Activated CD4-positive, alpha-beta memory T cell treated with anti-CD3 and anti-CD28 coated beads, Interleukin-2, amount 10 ng/mL, durations not matched to agents 7 days and 5 days (primary cell): ENCODE measurements at regions not wholly inside any gene's neighbourhood (a gene's known extent, or its start where the extent isn't known, plus 50 kb on each side); places are given as distances from the start of the nearest gene placed in this dataset.
"Not testable (repeated sequence)": the region's sequence is repeated elsewhere in the genome, so short reads cannot be mapped to it uniquely, and the experiment has no call there.

Source experiments
- CTCF ChIA-PET: fragments of 350-600 bp; sonication (Branson Sonifier 250); formaldehyde crosslinking; loops from one replicate; lab custom pipeline; 2021; ENCODE audit warnings: antibody characterized with exemption, inconsistent platforms; lab: Charles Lee
- POLR2A ChIA-PET: fragments of 350-600 bp; sonication (Branson Sonifier 250); formaldehyde crosslinking; loops from one replicate; lab custom pipeline; 2021; ENCODE audit warnings: antibody characterized with exemption; lab: Charles Lee
- DNase-seq: peaks from one replicate; pipeline ENCODE4 v3.0.0-alpha.2; 2020
- H3K27ac Mint-ChIP-seq: one replicate; pipeline ENCODE4 v1.8.0; 2021; ENCODE audit warnings: mild to moderate bottlenecking, mixed read lengths
- H3K27me3 Mint-ChIP-seq: one replicate; pipeline ENCODE4 v1.8.0; 2021; ENCODE audit warnings: mixed read lengths
- H3K36me3 Mint-ChIP-seq: one replicate; pipeline ENCODE4 v1.8.0; 2021; ENCODE audit warnings: low read depth, mixed read lengths
- H3K4me1 Mint-ChIP-seq: one replicate; pipeline ENCODE4 v1.8.0; 2021; ENCODE audit warnings: mixed read lengths
- H3K4me3 Mint-ChIP-seq: one replicate; pipeline ENCODE4 v1.8.0; 2021; ENCODE audit warnings: mild to moderate bottlenecking, mixed read lengths
- H3K9me3 Mint-ChIP-seq: one replicate; pipeline ENCODE4 v1.8.0; 2021; ENCODE audit warnings: mixed read lengths

- CTCF ChIA-PET = no interaction called here
- POLR2A ChIA-PET = no interaction called here
- Mint-ChIP-seq H3K4me1 (peaks cover 9% of the 10 kb centered on the region), H3K27ac (no peak overlapping the region), H3K27me3 (no peaks in the 10 kb centered on the region), H3K4me3 (no peak overlapping the region), H3K9me3 (no peaks in the 10 kb centered on the region), H3K36me3 (no peaks in the 10 kb centered on the region)
- no peak for DNase-seq
Observed at GRCh38 chr4:165548702-165549101, 169.9 kb downstream of the CPE start.

- no peak overlapping the region for H3K27ac Mint-ChIP-seq
- no peak overlapping the region for H3K4me3 Mint-ChIP-seq
- POLR2A ChIA-PET = no interaction called here
- H3K4me1 Mint-ChIP-seq = peaks cover under 1% of the 10 kb centered on the region
- H3K9me3 Mint-ChIP-seq = no peaks in the 10 kb centered on the region
- no peaks in the 10 kb centered on the region for H3K27me3 Mint-ChIP-seq
- DNase-seq = no peak
- CTCF ChIA-PET = interaction anchor here (1.0 kb wide), 1 partner anchor 60 kb away, joined by 3 read pairs; no protein-coding TSS in a partner anchor
- no peaks in the 10 kb centered on the region for H3K36me3 Mint-ChIP-seq
Observed at GRCh38 chr4:165553221-165553810, 174.5 kb downstream of the CPE start.

- ChIA-PET POLR2A (no interaction called here), CTCF (no interaction called here)
- Mint-ChIP-seq H3K27me3 (no peaks in the 10 kb centered on the region), H3K4me3 (no peak overlapping the region), H3K9me3 (no peaks in the 10 kb centered on the region), H3K4me1 (no peaks in the 10 kb centered on the region), H3K36me3 (no peaks in the 10 kb centered on the region), H3K27ac (no peak overlapping the region)
- no peak for DNase-seq
Observed at GRCh38 chr4:165555302-165555701, 176.5 kb downstream of the CPE start.

GRCh38 chr4:165556383-165556782 lies 177.6 kb downstream of the CPE start:
- H3K4me1 Mint-ChIP-seq = no peaks in the 10 kb centered on the region
- POLR2A ChIA-PET = no interaction called here
- no peaks in the 10 kb centered on the region for H3K36me3 Mint-ChIP-seq
- H3K27ac Mint-ChIP-seq = no peak overlapping the region
- CTCF ChIA-PET = no interaction called here
- DNase-seq = no peak
- H3K9me3 Mint-ChIP-seq = no peaks in the 10 kb centered on the region
- no peak overlapping the region for H3K4me3 Mint-ChIP-seq
- H3K27me3 Mint-ChIP-seq = no peaks in the 10 kb centered on the region

GRCh38 chr4:165560941-165561340 lies 182.1 kb downstream of the CPE start:
- ChIA-PET POLR2A (no interaction called here), CTCF (no interaction called here)
- H3K27me3 Mint-ChIP-seq = no peaks in the 10 kb centered on the region
- DNase-seq = no peak
- H3K4me1 Mint-ChIP-seq = no peaks in the 10 kb centered on the region
- no peaks in the 10 kb centered on the region for H3K36me3 Mint-ChIP-seq
- no peak overlapping the region for H3K27ac Mint-ChIP-seq
- no peak overlapping the region for H3K4me3 Mint-ChIP-seq
- no peaks in the 10 kb centered on the region for H3K9me3 Mint-ChIP-seq

GRCh38 chr4:165563851-165564250 lies 185.0 kb downstream of the CPE start:
- H3K4me3 Mint-ChIP-seq = no peak overlapping the region

GRCh38 chr4:165569031-165569430 lies 190.2 kb downstream of the CPE start:
- no peak for DNase-seq
- ChIA-PET CTCF (interaction anchor here (1.4 kb wide), 1 partner anchor 12 kb away, joined by 3 read pairs; no protein-coding TSS in a partner anchor), POLR2A (no interaction called here)
- H3K27me3 Mint-ChIP-seq = peaks cover 3% of the 10 kb centered on the region
- no peak overlapping the region for H3K4me3 Mint-ChIP-seq
- H3K9me3 Mint-ChIP-seq = peaks cover 3% of the 10 kb centered on the region
- no peaks in the 10 kb centered on the region for H3K36me3 Mint-ChIP-seq
- H3K4me1 Mint-ChIP-seq = no peaks in the 10 kb centered on the region
- H3K27ac Mint-ChIP-seq = no peak overlapping the region

More at GRCh38 chr4:165563851-165564250, 185.0 kb downstream of the CPE start:
- no peak overlapping the region for H3K27ac Mint-ChIP-seq
- DNase-seq = no peak
- H3K36me3 Mint-ChIP-seq = no peaks in the 10 kb centered on the region
- CTCF ChIA-PET = no interaction called here
- POLR2A ChIA-PET = no interaction called here
- no peaks in the 10 kb centered on the region for H3K4me1 Mint-ChIP-seq
- H3K27me3 Mint-ChIP-seq = no peaks in the 10 kb centered on the region
- no peaks in the 10 kb centered on the region for H3K9me3 Mint-ChIP-seq

- H3K4me3 Mint-ChIP-seq, CTCF ChIA-PET, H3K9me3 Mint-ChIP-seq, POLR2A ChIA-PET, H3K27me3 Mint-ChIP-seq, H3K27ac Mint-ChIP-seq, DNase-seq, H3K36me3 Mint-ChIP-seq, H3K4me1 Mint-ChIP-seq: not testable (repeated sequence)
Observed at GRCh38 chr4:165571476-165571875, 192.7 kb downstream of the CPE start.

- H3K4me1 Mint-ChIP-seq = no peaks in the 10 kb centered on the region
- H3K27me3 Mint-ChIP-seq = no peaks in the 10 kb centered on the region
- H3K36me3 Mint-ChIP-seq = no peaks in the 10 kb centered on the region
- ChIA-PET POLR2A (no interaction called here), CTCF (interaction anchor here (1.7 kb wide), 1 partner anchor 11 kb away, joined by 3 read pairs; no protein-coding TSS in a partner anchor)
- DNase-seq = no peak
- no peak overlapping the region for H3K4me3 Mint-ChIP-seq
- H3K27ac Mint-ChIP-seq = no peak overlapping the region
- no peaks in the 10 kb centered on the region for H3K9me3 Mint-ChIP-seq
Observed at GRCh38 chr4:165580351-165580905, 201.6 kb downstream of the CPE start.

- Mint-ChIP-seq H3K27me3 (no peaks in the 10 kb centered on the region), H3K4me1 (no peaks in the 10 kb centered on the region), H3K9me3 (no peaks in the 10 kb centered on the region), H3K36me3 (no peaks in the 10 kb centered on the region), H3K27ac (no peak overlapping the region), H3K4me3 (no peak overlapping the region)
- CTCF ChIA-PET = no interaction called here
- POLR2A ChIA-PET = no interaction called here
- DNase-seq = no peak
Observed at GRCh38 chr4:165583341-165583740, 204.5 kb downstream of the CPE start.

- H3K27me3 Mint-ChIP-seq = no peaks in the 10 kb centered on the region
- no peaks in the 10 kb centered on the region for H3K4me1 Mint-ChIP-seq
- no peak overlapping the region for H3K27ac Mint-ChIP-seq
- no peaks in the 10 kb centered on the region for H3K36me3 Mint-ChIP-seq
- H3K9me3 Mint-ChIP-seq = no peaks in the 10 kb centered on the region
- DNase-seq = no peak
- no peak overlapping the region for H3K4me3 Mint-ChIP-seq
- CTCF ChIA-PET = no interaction called here
- POLR2A ChIA-PET = no interaction called here
Observed at GRCh38 chr4:165584916-165585315, 206.1 kb downstream of the CPE start.

- DNase-seq = no peak
- Mint-ChIP-seq H3K27me3 (no peaks in the 10 kb centered on the region), H3K36me3 (no peaks in the 10 kb centered on the region), H3K9me3 (no peaks in the 10 kb centered on the region), H3K27ac (no peak overlapping the region), H3K4me3 (no peak overlapping the region), H3K4me1 (no peaks in the 10 kb centered on the region)
- CTCF ChIA-PET = no interaction called here
- POLR2A ChIA-PET = no interaction called here
Observed at GRCh38 chr4:165588534-165589315, 209.9 kb downstream of the CPE start.

GRCh38 chr4:165592386-165592785 lies 213.6 kb downstream of the CPE start:
- POLR2A ChIA-PET = no interaction called here
- CTCF ChIA-PET = no interaction called here
- Mint-ChIP-seq H3K9me3 (no peaks in the 10 kb centered on the region), H3K27ac (no peak overlapping the region), H3K27me3 (no peaks in the 10 kb centered on the region), H3K4me1 (no peaks in the 10 kb centered on the region), H3K36me3 (no peaks in the 10 kb centered on the region), H3K4me3 (no peak overlapping the region)
- no peak for DNase-seq
